ENCODE measurements at regions not wholly inside any gene's neighbourhood (a gene's known extent, or its start where the extent isn't known, plus 50 kb on each side); places are given as distances from the start of the nearest gene placed in this dataset.
"Not testable (repeated sequence)": the region's sequence is repeated elsewhere in the genome, so short reads cannot be mapped to it uniquely, and the experiment has no call there.

DNA sequence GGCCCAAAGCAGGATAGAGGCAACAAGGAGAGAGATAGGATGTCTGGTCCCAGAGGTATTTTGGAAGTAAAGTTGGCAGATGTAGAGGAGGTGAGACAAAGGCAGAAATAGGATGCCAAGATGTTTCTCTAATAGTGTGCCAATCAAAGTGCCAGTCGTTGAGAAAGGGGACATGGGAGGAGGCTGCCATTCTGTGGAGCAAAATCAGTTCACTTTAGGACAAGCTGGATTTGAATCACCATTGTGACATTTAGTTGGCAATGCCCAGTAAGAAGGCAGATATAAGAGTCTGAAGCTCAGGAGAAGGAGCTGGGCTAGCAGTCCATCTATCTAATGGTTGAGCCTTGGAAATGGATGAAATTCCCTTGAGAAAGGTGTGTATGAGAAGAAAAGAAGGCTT is 53.8 kb downstream of the ADRB2 start:
- ChIA-PET POLR2A (no interaction called here), CTCF (no interaction called here)
- H3K4me3 ChIP-seq (ENCODE audit: low read depth, low read length), result no peak overlapping the region
- no peak for DNase-seq (ENCODE audit: low read depth)
- H3K27me3 ChIP-seq (ENCODE audit: control insufficient read depth, insufficient read depth, low read length), result no peaks in the 10 kb centered on the region
- H3K36me3 ChIP-seq (ENCODE audit: control insufficient read depth, insufficient read depth, low read length), result no peaks in the 10 kb centered on the region
- TF ChIP-seq, protein P1, sequence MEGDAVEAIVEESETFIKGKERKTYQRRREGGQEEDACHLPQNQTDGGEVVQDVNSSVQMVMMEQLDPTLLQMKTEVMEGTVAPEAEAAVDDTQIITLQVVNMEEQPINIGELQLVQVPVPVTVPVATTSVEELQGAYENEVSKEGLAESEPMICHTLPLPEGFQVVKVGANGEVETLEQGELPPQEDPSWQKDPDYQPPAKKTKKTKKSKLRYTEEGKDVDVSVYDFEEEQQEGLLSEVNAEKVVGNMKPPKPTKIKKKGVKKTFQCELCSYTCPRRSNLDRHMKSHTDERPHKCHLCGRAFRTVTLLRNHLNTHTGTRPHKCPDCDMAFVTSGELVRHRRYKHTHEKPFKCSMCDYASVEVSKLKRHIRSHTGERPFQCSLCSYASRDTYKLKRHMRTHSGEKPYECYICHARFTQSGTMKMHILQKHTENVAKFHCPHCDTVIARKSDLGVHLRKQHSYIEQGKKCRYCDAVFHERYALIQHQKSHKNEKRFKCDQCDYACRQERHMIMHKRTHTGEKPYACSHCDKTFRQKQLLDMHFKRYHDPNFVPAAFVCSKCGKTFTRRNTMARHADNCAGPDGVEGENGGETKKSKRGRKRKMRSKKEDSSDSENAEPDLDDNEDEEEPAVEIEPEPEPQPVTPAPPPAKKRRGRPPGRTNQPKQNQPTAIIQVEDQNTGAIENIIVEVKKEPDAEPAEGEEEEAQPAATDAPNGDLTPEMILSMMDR (IDR thresholded peaks at IDR 0.05; ENCODE audit: insufficient read depth, low read depth, low read length), result no peak

- Histone ChIP-seq H3K36me3 (ENCODE audit: control insufficient read depth, insufficient read depth, low read length) (no peaks in the 10 kb centered on the region), H3K27me3 (ENCODE audit: control insufficient read depth, insufficient read depth, low read length) (no peaks in the 10 kb centered on the region), H3K4me3 (ENCODE audit: low read depth, low read length) (no peak overlapping the region)
- ChIA-PET POLR2A (no interaction called here), CTCF (no interaction called here)
- TF ChIP-seq, protein P1 (IDR thresholded peaks at IDR 0.05; ENCODE audit: insufficient read depth, low read depth, low read length), result no peak
- no peak for DNase-seq (ENCODE audit: low read depth)
Observed at GRCh38 chr5:148880696-148881095, 54.3 kb downstream of the ADRB2 start.

GRCh38 chr5:148882332-148882731 is 55.9 kb downstream of the ADRB2 start:
- TF ChIP-seq, protein P1 (IDR thresholded peaks at IDR 0.05; ENCODE audit: insufficient read depth, low read depth, low read length), result no peak
- no peaks in the 10 kb centered on the region for H3K36me3 ChIP-seq (ENCODE audit: control insufficient read depth, insufficient read depth, low read length)
- CTCF ChIA-PET, result interaction anchor here (1.2 kb wide), 1 partner anchor 9 kb away, joined by 3 read pairs; no protein-coding TSS in a partner anchor
- no peak overlapping the region for H3K4me3 ChIP-seq (ENCODE audit: low read depth, low read length)
- no peak for DNase-seq (ENCODE audit: low read depth)
- H3K27me3 ChIP-seq (ENCODE audit: control insufficient read depth, insufficient read depth, low read length), result no peaks in the 10 kb centered on the region
- POLR2A ChIA-PET, result no interaction called here

- no peak for DNase-seq (ENCODE audit: low read depth)
- no peaks in the 10 kb centered on the region for H3K36me3 ChIP-seq (ENCODE audit: control insufficient read depth, insufficient read depth, low read length)
- TF ChIP-seq, protein P1 (IDR thresholded peaks at IDR 0.05; ENCODE audit: insufficient read depth, low read depth, low read length), result no peak
- ChIA-PET CTCF (interaction anchor here (1.1 kb wide), 1 partner anchor 73 kb away, joined by 3 read pairs; no protein-coding TSS in a partner anchor), POLR2A (no interaction called here)
- H3K4me3 ChIP-seq (ENCODE audit: low read depth, low read length), result no peak overlapping the region
- H3K27me3 ChIP-seq (ENCODE audit: control insufficient read depth, insufficient read depth, low read length), result no peaks in the 10 kb centered on the region
Observed at GRCh38 chr5:148884339-148885020, 58.1 kb downstream of the ADRB2 start.

- H3K27me3 ChIP-seq (ENCODE audit: control insufficient read depth, insufficient read depth, low read length), result no peaks in the 10 kb centered on the region
- ChIA-PET CTCF (no interaction called here), POLR2A (no interaction called here)
- no peak for DNase-seq (ENCODE audit: low read depth)
- H3K36me3 ChIP-seq (ENCODE audit: control insufficient read depth, insufficient read depth, low read length), result no peaks in the 10 kb centered on the region
- TF ChIP-seq, protein P1 (IDR thresholded peaks at IDR 0.05; ENCODE audit: insufficient read depth, low read depth, low read length), result no peak
- H3K4me3 ChIP-seq (ENCODE audit: low read depth, low read length), result no peak overlapping the region
Observed at GRCh38 chr5:148887123-148887881, 60.9 kb downstream of the ADRB2 start.

- H3K27me3 ChIP-seq (ENCODE audit: control insufficient read depth, insufficient read depth, low read length); H3K4me3 ChIP-seq (ENCODE audit: low read depth, low read length); CTCF ChIA-PET; DNase-seq (ENCODE audit: low read depth); POLR2A ChIA-PET; H3K36me3 ChIP-seq (ENCODE audit: control insufficient read depth, insufficient read depth, low read length): not testable (repeated sequence)
Observed at GRCh38 chr5:148889936-148890335, 63.5 kb downstream of the ADRB2 start.

DNA sequence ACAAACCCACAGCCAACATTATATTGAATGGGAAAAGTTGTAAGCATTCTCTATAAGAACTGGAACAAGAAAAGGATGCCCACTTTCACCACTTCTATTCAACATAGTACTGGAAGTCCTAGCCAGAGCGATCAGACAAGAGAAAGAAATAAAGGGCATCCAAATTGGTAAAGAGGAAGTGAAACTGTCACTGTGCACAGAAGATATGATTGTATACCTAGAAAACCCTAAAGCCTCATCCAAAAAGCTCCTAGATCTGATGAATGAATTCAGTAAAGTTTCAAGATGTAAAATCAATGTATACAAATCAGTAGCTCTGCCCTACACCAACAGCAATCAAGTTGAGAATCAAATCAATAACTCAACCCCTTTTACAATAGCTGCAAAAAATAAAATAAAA is 69.0 kb downstream of the ADRB2 start:
- CTCF ChIA-PET, result not testable (repeated sequence)

More for the DNA sequence above, 69.0 kb downstream of the ADRB2 start:
- H3K27me3 ChIP-seq (ENCODE audit: control insufficient read depth, insufficient read depth, low read length); POLR2A ChIA-PET; DNase-seq (ENCODE audit: low read depth); H3K36me3 ChIP-seq (ENCODE audit: control insufficient read depth, insufficient read depth, low read length); H3K4me3 ChIP-seq (ENCODE audit: low read depth, low read length): not testable (repeated sequence)

All from BJ (cell line).